ENCODE measurements at regions not wholly inside any gene's neighbourhood (a gene's known extent, or its start where the extent isn't known, plus 50 kb on each side); places are given as distances from the start of the nearest gene placed in this dataset.

GRCh38 chr3:102085431-102086176, 236.3 kb downstream of the NFKBIZ start:
- DNase-seq: no peak

- no peak for DNase-seq
These were observed 237.9 kb downstream of the NFKBIZ start for GRCh38 chr3:102087236-102087635.

GRCh38 chr3:102089239-102089638, 239.9 kb downstream of the NFKBIZ start:
- DNase-seq: no peak

DNA sequence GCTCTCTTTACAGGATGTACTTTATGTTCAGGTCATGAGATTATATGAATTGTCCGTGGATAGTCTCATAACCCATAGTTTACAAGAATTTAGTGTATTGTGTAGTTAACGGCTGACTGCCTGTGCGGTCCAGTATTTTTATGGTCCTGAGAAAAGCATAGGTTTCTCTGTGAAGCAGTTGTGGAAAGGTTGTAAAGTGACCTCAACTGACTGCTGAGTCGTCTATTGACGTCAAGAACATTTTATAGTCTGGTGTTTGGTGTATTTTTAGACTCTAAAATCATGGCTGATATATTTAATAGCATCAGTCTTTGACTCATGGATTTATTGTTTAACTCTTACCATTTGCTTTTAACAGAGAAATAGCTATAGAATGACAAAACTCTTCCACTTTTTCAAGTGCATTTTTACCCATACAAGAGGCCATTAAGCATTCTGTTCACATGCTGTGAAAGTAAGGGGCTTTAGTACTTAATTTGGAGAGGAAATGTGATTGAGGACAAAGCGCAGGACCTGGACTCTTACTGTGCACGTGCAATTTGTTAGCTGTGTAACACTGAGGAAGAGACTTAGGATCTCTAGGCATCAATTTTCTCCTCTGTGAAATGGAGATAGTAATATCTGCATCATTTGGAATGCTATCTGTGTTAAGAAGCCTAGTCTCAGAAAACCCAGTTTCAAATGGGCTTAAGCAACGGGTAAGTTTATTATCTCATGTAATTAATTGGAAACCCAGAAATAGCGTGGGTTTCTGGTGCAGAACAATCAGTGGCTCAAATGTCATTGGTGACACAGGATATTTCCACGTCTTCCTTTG, 240.8 kb downstream of the NFKBIZ start:
- DNase-seq: no peak

DNA sequence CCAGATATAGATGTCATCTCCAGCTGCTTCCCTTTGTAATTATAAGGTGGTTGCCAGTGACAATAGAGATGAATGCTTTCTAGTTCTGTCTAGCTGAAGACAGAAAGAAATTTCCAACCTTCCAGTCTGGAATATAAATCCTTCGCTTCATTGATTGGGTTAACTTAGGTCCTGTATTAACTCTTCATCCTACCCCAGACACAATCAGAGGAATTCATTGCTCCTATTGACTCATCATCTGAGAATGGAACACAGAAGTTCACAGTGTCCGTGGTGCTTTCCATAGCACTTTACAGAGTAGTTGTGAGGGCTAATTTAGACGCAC, 241.4 kb downstream of the NFKBIZ start:
- DNase-seq: no peak

DNA sequence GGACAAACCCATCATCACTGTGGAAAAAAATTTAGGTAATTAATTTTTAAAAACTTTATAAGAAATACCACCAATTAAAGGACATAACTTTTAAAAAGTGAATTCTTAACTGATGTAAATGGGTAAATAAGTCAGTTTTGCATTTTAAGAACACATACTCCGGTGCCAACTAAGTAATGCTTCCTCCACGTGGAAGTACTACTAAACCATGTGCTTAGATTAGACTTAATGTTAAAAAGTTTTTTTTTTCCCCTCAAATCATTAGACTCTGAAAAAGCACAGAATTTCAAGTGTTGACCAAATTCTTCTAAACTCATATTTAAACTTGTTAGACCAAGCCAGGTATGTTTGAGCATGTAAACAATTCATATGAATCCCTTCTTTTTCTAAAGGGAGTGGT, 242.0 kb downstream of the NFKBIZ start:
- DNase-seq: no peak

DNA sequence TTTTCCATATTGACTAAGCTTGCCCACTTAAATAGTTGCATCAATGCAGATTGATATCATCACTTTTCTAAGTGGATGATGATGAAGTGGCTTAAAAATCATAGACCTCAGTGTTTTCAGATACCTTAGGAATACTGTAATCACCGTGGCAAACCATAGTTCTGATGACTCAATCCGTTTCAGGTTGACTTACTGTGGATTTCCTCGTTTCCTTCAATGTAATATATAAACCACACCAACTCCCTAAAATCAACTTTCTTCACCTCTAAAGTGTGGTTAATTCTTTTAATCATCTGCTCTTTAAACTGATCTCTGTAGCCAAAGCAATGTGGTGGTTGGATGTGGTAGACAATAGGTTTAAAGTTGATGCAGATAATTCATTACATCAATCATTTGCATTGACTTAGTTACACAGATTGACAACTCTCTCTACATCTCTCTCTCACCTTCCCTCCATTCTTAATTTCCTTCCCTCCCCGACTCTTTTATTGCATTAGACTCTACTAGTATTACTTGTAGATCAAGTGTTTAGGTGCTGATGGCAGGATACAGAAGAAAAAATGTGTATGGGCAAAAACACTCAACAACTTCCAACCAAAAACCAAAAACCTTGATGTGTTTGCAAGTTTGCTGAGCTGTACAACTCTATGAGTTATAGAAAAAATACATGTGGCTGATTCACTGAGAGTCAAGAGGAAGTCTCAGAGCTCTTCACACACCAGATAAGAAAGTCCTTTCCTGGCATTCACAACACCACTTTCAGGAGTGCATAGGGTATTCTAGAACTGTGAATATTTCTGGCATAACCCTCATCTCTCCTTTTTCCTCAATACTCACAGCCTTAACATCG, 243.5 kb downstream of the NFKBIZ start:
- DNase-seq: no peak

GRCh38 chr3:102094506-102094905, 245.2 kb downstream of the NFKBIZ start:
- DNase-seq: no peak

DNA sequence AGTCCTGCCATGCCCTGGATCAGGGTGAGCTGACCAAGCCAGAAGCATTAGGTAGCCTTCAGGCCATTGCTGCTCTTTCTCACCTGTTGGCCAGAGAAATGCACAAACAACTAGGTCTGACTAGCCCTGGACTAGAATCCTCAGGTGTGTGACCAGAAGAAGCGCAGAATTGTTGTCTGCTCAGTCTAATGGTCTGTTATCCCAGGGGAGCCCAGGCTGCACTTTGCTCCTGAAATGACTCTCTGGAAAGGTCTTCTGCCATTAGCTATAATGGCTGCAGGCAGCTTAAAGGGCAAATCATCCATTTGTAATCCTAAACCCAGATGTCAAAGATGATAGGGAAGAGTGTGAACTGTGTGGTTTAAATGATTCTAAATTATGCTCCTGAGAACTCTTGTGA, 246.1 kb downstream of the NFKBIZ start:
- no peak for DNase-seq

- no peak for DNase-seq
These were observed 246.8 kb downstream of the NFKBIZ start for GRCh38 chr3:102096066-102096465.

GRCh38 chr3:102098130-102098885, 249.0 kb downstream of the NFKBIZ start:
- no peak for DNase-seq

GRCh38 chr3:102099913-102100312, 250.6 kb downstream of the NFKBIZ start:
- DNase-seq: no peak

DNA sequence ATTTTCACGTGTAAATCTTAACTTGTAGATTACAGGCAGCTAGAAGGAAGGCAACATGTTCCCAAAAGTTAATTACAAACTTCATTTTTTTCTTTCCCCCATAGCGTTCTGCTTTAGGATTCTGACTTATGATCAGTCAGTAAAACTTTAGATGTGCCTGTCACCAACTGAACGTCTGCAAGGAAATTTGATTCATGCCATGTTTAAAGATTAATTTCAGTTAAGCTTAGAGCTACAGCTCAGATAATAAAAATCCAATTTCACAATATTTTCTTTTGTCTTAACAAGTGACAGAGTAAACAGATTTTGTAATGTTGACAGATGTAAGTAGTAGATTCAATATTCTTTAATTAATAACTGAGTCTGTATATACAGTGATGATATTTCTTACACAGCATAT, 253.1 kb downstream of the NFKBIZ start:
- DNase-seq: no peak

DNA sequence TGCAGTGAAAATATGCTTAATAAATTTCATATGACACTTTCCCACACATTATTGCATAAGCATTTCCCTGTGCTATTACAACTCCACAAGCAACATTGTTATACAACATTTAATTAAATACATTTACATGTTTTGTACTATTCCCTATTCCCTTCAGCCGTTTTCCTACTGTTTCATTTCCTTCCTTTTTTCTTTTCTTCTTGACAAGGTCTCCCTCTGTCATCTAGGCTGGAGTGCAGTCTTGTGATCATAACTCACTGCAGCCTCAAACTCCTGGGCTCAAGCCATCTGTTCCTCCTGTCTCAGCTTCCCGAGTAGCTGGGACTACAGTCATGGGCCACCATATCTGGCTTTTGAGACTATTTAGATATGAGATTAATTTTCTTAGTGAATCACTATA, 254.7 kb downstream of the NFKBIZ start:
- no peak for DNase-seq

DNA sequence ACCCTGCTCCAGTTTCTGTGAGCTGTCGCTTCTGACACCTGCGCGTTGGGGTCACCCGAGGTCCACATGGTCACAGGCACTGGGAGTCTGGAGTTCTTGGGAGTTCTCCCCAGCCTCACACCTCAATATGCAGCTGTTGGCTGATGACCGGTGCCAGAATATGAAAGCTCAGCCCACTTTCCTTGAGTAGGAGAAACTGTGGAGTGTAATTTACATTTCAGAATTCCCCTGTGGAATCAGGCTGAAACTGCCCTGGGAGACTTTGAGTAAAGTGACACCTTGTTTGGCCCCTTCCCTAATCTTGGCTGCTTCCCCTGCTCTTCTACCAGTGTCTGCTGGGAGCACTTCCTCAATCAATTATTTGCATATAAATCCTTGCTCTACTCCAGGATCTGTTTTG, 255.9 kb downstream of the NFKBIZ start:
- no peak for DNase-seq

DNA sequence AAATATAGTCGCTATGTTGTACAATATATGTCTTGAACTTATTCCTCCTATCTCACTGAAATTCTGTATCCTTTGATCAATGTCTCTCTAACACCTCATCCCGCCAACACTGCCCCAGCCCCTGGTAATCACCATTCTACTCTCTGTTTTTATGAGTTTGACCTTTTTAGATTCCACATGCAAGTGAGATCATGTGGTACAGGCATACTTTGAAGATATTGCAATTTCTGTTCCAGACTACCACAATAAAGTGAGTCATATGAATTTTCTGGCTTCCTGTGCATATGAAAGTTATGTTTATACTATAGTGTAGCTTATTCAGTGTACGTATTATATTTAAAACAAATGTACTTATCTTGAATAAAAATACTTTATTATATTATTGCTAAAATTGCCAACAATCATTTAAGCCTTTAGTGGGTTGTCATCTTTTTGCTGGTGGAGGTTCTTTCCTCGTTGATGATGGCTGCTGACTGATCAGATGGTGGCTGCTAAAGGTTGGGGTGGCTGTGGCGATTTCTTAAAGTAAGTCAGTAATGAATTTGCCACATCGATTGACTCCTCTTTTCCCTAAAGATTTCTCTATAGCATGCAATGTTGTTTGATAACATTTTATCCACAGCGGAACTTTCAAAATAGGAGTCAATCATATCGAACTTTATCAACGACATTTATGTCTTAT, 257.2 kb downstream of the NFKBIZ start:
- no peak for DNase-seq

DNA sequence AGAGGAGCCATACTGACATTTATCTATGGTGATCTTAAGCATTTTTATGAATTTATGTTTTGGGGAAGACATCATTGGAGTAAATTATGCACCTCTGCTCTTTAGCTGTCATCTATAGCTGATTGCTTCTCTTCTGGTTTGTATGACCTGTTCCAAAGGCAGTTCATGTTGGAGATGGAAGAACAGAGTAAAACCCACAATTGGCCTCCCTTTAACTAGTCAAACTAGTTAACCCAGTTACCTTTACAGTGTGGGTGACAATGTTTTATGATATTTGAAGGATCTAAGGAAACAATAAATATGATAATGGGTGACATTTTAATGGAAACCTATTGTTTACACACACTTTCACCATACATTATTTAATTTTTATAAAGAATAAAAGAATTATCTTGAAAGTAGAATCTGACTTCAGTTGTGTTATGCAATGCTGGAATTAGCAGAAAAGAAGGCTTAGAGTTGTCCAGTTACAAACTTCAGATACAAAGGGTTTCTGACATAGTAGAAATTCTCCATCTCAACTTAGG, 263.5 kb downstream of the NFKBIZ start:
- no peak for DNase-seq

DNA sequence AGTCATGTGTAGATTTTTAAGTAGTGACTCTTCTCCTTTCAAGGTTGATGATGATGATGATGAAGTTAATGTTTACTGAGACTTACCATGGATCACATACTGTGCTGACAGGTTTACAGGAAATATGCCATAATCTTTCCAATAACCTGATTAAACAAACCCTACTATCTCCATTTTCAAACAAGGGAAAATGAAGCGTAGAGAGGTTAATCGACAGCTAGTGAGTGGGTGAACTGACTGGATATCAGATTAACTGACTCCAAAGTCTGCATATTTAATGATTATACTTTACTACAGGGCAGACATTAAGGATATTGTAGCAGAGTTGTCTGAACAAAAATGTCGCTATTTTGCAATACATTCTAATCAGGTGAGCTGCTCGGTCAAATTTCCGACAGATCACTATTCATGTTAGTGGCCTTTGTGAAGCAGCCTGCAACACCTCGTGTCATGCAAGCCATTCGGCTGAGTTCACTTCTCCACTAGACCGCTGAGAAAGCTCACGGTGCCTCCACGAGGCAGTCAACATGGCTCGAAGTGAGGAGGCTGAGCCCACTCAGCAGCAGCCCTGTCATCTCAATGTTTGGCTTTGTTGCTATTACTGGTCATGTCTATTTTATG, 264.2 kb downstream of the NFKBIZ start:
- DNase-seq: no peak

DNA sequence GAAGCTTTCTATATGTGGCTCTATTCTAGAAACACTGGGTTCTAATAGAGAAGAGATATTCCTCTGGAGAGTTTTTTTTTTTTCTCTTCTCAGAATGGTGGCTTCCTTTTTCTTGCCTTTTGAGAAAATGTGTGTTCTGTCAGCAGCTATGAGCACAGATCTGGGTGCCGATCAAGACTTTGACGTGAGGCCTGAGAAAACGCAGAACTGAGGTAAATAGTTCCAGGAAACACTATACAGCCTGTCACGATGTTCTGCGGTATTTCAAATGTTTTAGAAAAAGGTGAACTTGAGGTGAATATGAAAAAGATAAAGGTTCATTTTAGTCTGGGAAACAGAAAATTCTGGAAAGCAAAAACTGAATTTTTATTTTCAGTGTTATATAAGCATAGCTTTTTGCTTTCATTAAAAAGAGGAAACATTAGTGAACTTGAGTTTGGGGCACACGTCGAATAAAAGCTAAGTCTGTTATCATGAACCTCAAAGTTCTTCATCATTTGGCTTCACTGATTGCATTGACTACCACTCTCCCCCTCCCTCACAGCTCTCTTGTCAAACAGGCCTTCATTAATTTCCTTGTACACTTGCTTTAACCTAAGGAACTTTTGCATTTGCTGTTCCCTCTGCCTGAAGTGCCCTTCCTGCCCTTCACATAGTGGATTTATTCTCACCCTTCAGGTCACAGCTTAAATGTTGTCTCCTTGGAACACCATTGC, 265.1 kb downstream of the NFKBIZ start:
- DNase-seq: no peak

GRCh38 chr3:102122527-102122926, 273.2 kb downstream of the NFKBIZ start:
- DNase-seq: no peak
